Trophoblast cell (in vitro differentiated cells and primary cell): ENCODE measurements at regions not wholly inside any gene's neighbourhood (a gene's known extent, or its start where the extent isn't known, plus 50 kb on each side); places are given as distances from the start of the nearest gene placed in this dataset.

Experiments
- DNase-seq, 2 donors: peaks; one replicate each; pipeline ENCODE4 v3.0.0-alpha.2; 2016
- H2AFZ ChIP-seq: 2 replicates; pipeline ENCODE4 v1.6.1; 2013; ENCODE audit warnings: low read length, moderate library complexity, mild to moderate bottlenecking; ENCODE audit not compliant: insufficient read depth, poor library complexity
- H2AK5ac ChIP-seq: 2 replicates; pipeline ENCODE4 v1.6.1; 2013; ENCODE audit warnings: mild to moderate bottlenecking, low read length
- H2BK120ac ChIP-seq: 2 replicates; pipeline ENCODE4 v1.6.1; 2013; ENCODE audit warnings: low read length, mild to moderate bottlenecking, moderate library complexity; ENCODE audit not compliant: insufficient read depth, poor library complexity
- H2BK12ac ChIP-seq: 2 replicates; pipeline ENCODE4 v1.6.1; 2013; ENCODE audit warnings: mild to moderate bottlenecking, low read length, moderate library complexity
- H2BK5ac ChIP-seq: 2 replicates; pipeline ENCODE4 v1.6.1; 2013; ENCODE audit warnings: low read length, low read depth, moderate library complexity, mild to moderate bottlenecking; ENCODE audit not compliant: poor library complexity
- H3K14ac ChIP-seq: 2 replicates; pipeline ENCODE4 v1.6.1; 2013; ENCODE audit warnings: mild to moderate bottlenecking, low read length
- H3K18ac ChIP-seq: 2 replicates; pipeline ENCODE4 v1.6.1; 2013; ENCODE audit warnings: mild to moderate bottlenecking, low read length
- H3K23ac ChIP-seq: 2 replicates; pipeline ENCODE4 v1.6.1; 2013; ENCODE audit warnings: low read length
- H3K27ac ChIP-seq: 2 replicates; pipeline ENCODE4 v1.5.1; 2013; ENCODE audit warnings: low read depth, mild to moderate bottlenecking, inconsistent platforms, low read length, moderate library complexity
- H3K27me3 ChIP-seq: 2 replicates; pipeline ENCODE4 v1.6.1; 2013; ENCODE audit warnings: inconsistent platforms, mild to moderate bottlenecking, low read length, moderate library complexity; ENCODE audit not compliant: insufficient read depth
- H3K36me3 ChIP-seq, 2 experiments: 1 replicate in 1 of 2; 2 replicates in 1 of 2; pipeline ENCODE4 v1.6.1; 2013; ENCODE audit warnings: low read length in 2 of 2, mild to moderate bottlenecking in 2 of 2, moderate library complexity in 1 of 2; ENCODE audit not compliant: insufficient read depth in 2 of 2, control insufficient read depth in 1 of 2
- H3K4ac ChIP-seq: 2 replicates; pipeline ENCODE4 v1.6.1; 2013; ENCODE audit warnings: low read depth, mild to moderate bottlenecking, low read length, moderate library complexity
- H3K4me1 ChIP-seq, 2 experiments: 1 replicate in 1 of 2; 2 replicates in 1 of 2; pipeline ENCODE4 v1.6.1; 2013; ENCODE audit warnings: low read length in 2 of 2, mild to moderate bottlenecking in 2 of 2, moderate library complexity in 1 of 2; ENCODE audit not compliant: insufficient read depth in 2 of 2, control insufficient read depth in 1 of 2
- H3K4me2 ChIP-seq: 2 replicates; pipeline ENCODE4 v1.6.1; 2013; ENCODE audit warnings: inconsistent platforms, mild to moderate bottlenecking, low read length, moderate library complexity
- H3K4me3 ChIP-seq: 2 replicates; pipeline ENCODE4 v1.5.1; 2013; ENCODE audit warnings: mild to moderate bottlenecking, low read depth, low read length, inconsistent platforms
- H3K79me1 ChIP-seq: one replicate; pipeline ENCODE4 v1.6.1; 2013; ENCODE audit warnings: low read length
- H3K79me2 ChIP-seq: 2 replicates; pipeline ENCODE4 v1.6.1; 2013; ENCODE audit warnings: low read length, mild to moderate bottlenecking; ENCODE audit not compliant: control insufficient read depth, insufficient read depth, poor library complexity
- H3K9ac ChIP-seq: 2 replicates; pipeline ENCODE4 v1.6.1; 2013; ENCODE audit warnings: mild to moderate bottlenecking, low read length
- H3K9me3 ChIP-seq: 2 replicates; pipeline ENCODE4 v1.6.1; 2013; ENCODE audit warnings: low read depth, mild to moderate bottlenecking, control low read depth, inconsistent platforms, low read length; ENCODE audit not compliant: insufficient read depth
- H4K12ac ChIP-seq: 2 replicates; pipeline ENCODE4 v1.6.1; 2013; ENCODE audit warnings: low read depth, mild to moderate bottlenecking, low read length, moderate library complexity
- H4K8ac ChIP-seq: 2 replicates; pipeline ENCODE4 v1.6.1; 2013; ENCODE audit warnings: low read depth, mild to moderate bottlenecking, low read length, moderate library complexity
- H4K91ac ChIP-seq: one replicate; pipeline ENCODE4 v1.6.1; 2013; ENCODE audit warnings: low read depth, mild to moderate bottlenecking, low read length, moderate library complexity
- WGBS: extraction: QIAGEN DNeasy Blood & Tissue Kit; methylation state at CpG from one replicate; pipeline ENCODE4 v1.1.7; 2013; ENCODE audit warnings: missing lambda C conversion rate; ENCODE audit not compliant: insufficient read length, insufficient coverage; ENCODE audit errors: extremely low coverage; 5-methylcytosine and 5-hydroxymethylcytosine counted together

GRCh38 chr10:26637521-26638275 is 59.8 kb upstream of the PDSS1 start:
- Histone ChIP-seq H3K18ac (no peak overlapping the region), H3K4ac (no peak overlapping the region), H2BK5ac (no peak overlapping the region), H3K27me3 (no peaks in the 10 kb centered on the region), H3K4me2 (no peak overlapping the region), H4K12ac (no peak overlapping the region), H3K9ac (no peak overlapping the region), H2AFZ (no peak overlapping the region), H3K23ac (no peak overlapping the region), H4K91ac (no peak overlapping the region), H4K8ac (no peak overlapping the region), H3K4me1 (no peaks in the 10 kb centered on the region), H3K36me3 (no peaks in the 10 kb centered on the region), H3K9me3 (peaks cover 2% of the 10 kb centered on the region), H2BK12ac (no peak overlapping the region), H3K4me3 (no peak overlapping the region), H3K14ac (no peak overlapping the region), H2BK120ac (no peak overlapping the region), H3K79me1 (no peaks in the 10 kb centered on the region), H3K79me2 (no peaks in the 10 kb centered on the region), H2AK5ac (no peak overlapping the region), H3K27ac (no peak overlapping the region)
- no peak for DNase-seq
- no CpG with 5 or more reads among the region's 19 CpGs for WGBS

- no peak overlapping the region for H4K8ac ChIP-seq
- no peak overlapping the region for H2BK12ac ChIP-seq
- H3K18ac ChIP-seq: no peak overlapping the region
- H3K79me1 ChIP-seq: no peaks in the 10 kb centered on the region
- no peak overlapping the region for H4K91ac ChIP-seq
- peaks cover 2% of the 10 kb centered on the region for H3K9me3 ChIP-seq
- no peak overlapping the region for H3K23ac ChIP-seq
- H2AFZ ChIP-seq: no peak overlapping the region
- H3K27ac ChIP-seq: no peak overlapping the region
- no peak overlapping the region for H3K4me3 ChIP-seq
- H3K4ac ChIP-seq: no peak overlapping the region
- no peaks in the 10 kb centered on the region for H3K27me3 ChIP-seq
- H2BK5ac ChIP-seq: no peak overlapping the region
- no peak overlapping the region for H4K12ac ChIP-seq
- no peak overlapping the region for H3K14ac ChIP-seq
- H3K9ac ChIP-seq: no peak overlapping the region
- H3K4me1 ChIP-seq: no peaks in the 10 kb centered on the region
- no peak overlapping the region for H2BK120ac ChIP-seq
- H3K79me2 ChIP-seq: no peaks in the 10 kb centered on the region
- no peak overlapping the region for H3K4me2 ChIP-seq
- no peak for DNase-seq
- no peaks in the 10 kb centered on the region for H3K36me3 ChIP-seq
- H2AK5ac ChIP-seq: no peak overlapping the region
- WGBS: no CpG with 5 or more reads among the region's 10 CpGs
These were observed 57.1 kb upstream of the PDSS1 start for GRCh38 chr10:26640391-26640790.

GRCh38 chr10:26642896-26643653 is 54.4 kb upstream of the PDSS1 start:
- no peaks in the 10 kb centered on the region for H3K36me3 ChIP-seq
- no peak overlapping the region for H3K14ac ChIP-seq
- H3K27me3 ChIP-seq: no peaks in the 10 kb centered on the region
- H2BK5ac ChIP-seq: no peak overlapping the region
- DNase-seq: peak in 1 of 2 donors; percentile 3
- no peaks in the 10 kb centered on the region for H3K79me2 ChIP-seq
- H3K4me2 ChIP-seq: no peak overlapping the region
- H2AK5ac ChIP-seq: no peak overlapping the region
- H2BK12ac ChIP-seq: no peak overlapping the region
- H3K27ac ChIP-seq: no peak overlapping the region
- no peaks in the 10 kb centered on the region for H3K9me3 ChIP-seq
- H2BK120ac ChIP-seq: no peak overlapping the region
- no peaks in the 10 kb centered on the region for H3K79me1 ChIP-seq
- no peaks in the 10 kb centered on the region for H3K4me1 ChIP-seq
- no peak overlapping the region for H2AFZ ChIP-seq
- H3K18ac ChIP-seq: no peak overlapping the region
- no peak overlapping the region for H4K8ac ChIP-seq
- H3K23ac ChIP-seq: no peak overlapping the region
- H3K4ac ChIP-seq: no peak overlapping the region
- H4K91ac ChIP-seq: no peak overlapping the region
- H4K12ac ChIP-seq: no peak overlapping the region
- no peak overlapping the region for H3K9ac ChIP-seq
- WGBS: no CpG with 5 or more reads among the region's 32 CpGs
- H3K4me3 ChIP-seq: no peak overlapping the region

- Histone ChIP-seq H3K27ac (no peak overlapping the region), H3K4me3 (no peak overlapping the region), H4K91ac (no peak overlapping the region), H4K8ac (no peak overlapping the region), H4K12ac (no peak overlapping the region), H3K14ac (no peak overlapping the region), H3K9me3 (no peaks in the 10 kb centered on the region), H3K9ac (no peak overlapping the region), H3K79me1 (no peaks in the 10 kb centered on the region), H2AFZ (no peak overlapping the region), H2AK5ac (no peak overlapping the region), H3K18ac (no peak overlapping the region), H3K36me3 (no peaks in the 10 kb centered on the region), H3K23ac (no peak overlapping the region), H3K27me3 (no peaks in the 10 kb centered on the region), H3K79me2 (no peaks in the 10 kb centered on the region), H2BK5ac (no peak overlapping the region), H3K4me1 (no peaks in the 10 kb centered on the region), H3K4me2 (no peak overlapping the region), H2BK12ac (no peak overlapping the region), H3K4ac (no peak overlapping the region), H2BK120ac (no peak overlapping the region)
- WGBS: no CpG with 5 or more reads among the region's 12 CpGs
- no peak for DNase-seq
These were observed 49.8 kb upstream of the PDSS1 start for GRCh38 chr10:26647602-26648244.
